GM23248 (cell line): ENCODE measurements at regions not wholly inside any gene's neighbourhood (a gene's known extent, or its start where the extent isn't known, plus 50 kb on each side); places are given as distances from the start of the nearest gene placed in this dataset.

ENCODE experiments used
- EZH2 ChIP-seq: fragments of 200-600 bp; sonication (generic); IDR thresholded peaks from 2 replicates; pipeline ENCODE4 v1.6.1; 2018; ENCODE audit warnings: antibody characterized with exemption, mild to moderate bottlenecking; ENCODE audit not compliant: insufficient read depth, poor library complexity, severe bottlenecking
- EZH2phosphoT487 ChIP-seq: fragments of 200-600 bp; sonication (generic); IDR thresholded peaks from 2 replicates; pipeline ENCODE4 v1.6.1; 2018; ENCODE audit warnings: antibody characterized with exemption, moderate library complexity, mild to moderate bottlenecking, low read depth; ENCODE audit not compliant: insufficient read depth

DNA sequence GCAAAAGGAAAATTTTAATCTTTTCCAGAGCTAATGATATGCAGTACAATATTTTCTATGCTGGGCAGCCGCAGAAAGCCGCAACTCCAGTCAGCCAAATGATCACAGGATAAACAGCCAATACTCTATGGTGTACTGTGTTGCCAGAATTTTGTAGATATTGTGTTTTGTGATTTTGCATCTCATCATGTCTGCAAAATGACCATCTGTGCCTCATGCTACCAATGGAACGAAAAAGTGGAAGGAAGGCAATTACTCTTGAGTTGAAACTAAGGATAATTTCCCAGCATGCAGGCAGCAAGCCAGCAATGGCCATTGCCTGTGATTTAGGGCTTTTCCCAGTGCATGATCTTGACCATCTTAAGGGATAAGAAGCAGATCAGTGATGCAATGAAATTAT, 891.9 kb downstream of the PLOD2 start:
- TF ChIP-seq EZH2phosphoT487 = no peak
- no peak for TF ChIP-seq EZH2
